D721Med (cell line): ENCODE measurements at regions not wholly inside any gene's neighbourhood (a gene's known extent, or its start where the extent isn't known, plus 50 kb on each side); places are given as distances from the start of the nearest gene placed in this dataset.

Experiments
- DNase-seq: peaks from one replicate; pipeline ENCODE4 v3.0.0; 2011; ENCODE audit warnings: low spot score; ENCODE audit not compliant: insufficient read length
- FAIRE-seq: peaks from 2 replicates; lab custom pipeline; 2011; peaks lifted over from hg19 to GRCh38; lab: Jason Lieb, UNC
- CTCF ChIP-seq: IDR thresholded peaks from 2 replicates; pipeline ENCODE4 v1.5.1; 2012; ENCODE audit warnings: mild to moderate bottlenecking, control low read depth; ENCODE audit not compliant: insufficient read depth; ENCODE audit errors: missing control alignments

GRCh38 chr6:156160795-156161165 lies 616.4 kb upstream of the ARID1B start:
- TF ChIP-seq CTCF: no peak
- FAIRE-seq: no peak
- DNase-seq: no peak

GRCh38 chr6:156160007-156160794 lies 617.0 kb upstream of the ARID1B start:
- FAIRE-seq (no peak), DNase-seq (no peak)
- TF ChIP-seq CTCF: no peak

GRCh38 chr6:156154896-156155295 lies 622.3 kb upstream of the ARID1B start:
- DNase-seq: no peak
- no peak for FAIRE-seq
- TF ChIP-seq CTCF: no peak

GRCh38 chr6:156150391-156150790 lies 626.8 kb upstream of the ARID1B start:
- DNase-seq (no peak), FAIRE-seq (no peak)
- TF ChIP-seq CTCF: no peak

GRCh38 chr6:156146891-156147290 lies 630.3 kb upstream of the ARID1B start:
- no peak for DNase-seq
- TF ChIP-seq CTCF: no peak
- FAIRE-seq: no peak

GRCh38 chr6:156131221-156131903 lies 645.8 kb upstream of the ARID1B start:
- TF ChIP-seq CTCF: no peak
- no peak for FAIRE-seq
- DNase-seq: no peak

- DNase-seq (no peak), FAIRE-seq (no peak)
- TF ChIP-seq CTCF: no peak
Observed at GRCh38 chr6:156126535-156126934, 650.6 kb upstream of the ARID1B start.
